Astrocyte (in vitro differentiated cells and primary cell): ENCODE measurements at regions not wholly inside any gene's neighbourhood (a gene's known extent, or its start where the extent isn't known, plus 50 kb on each side); places are given as distances from the start of the nearest gene placed in this dataset.

ENCODE experiments used
- DNase-seq: peaks from one replicate; pipeline ENCODE4 v3.0.0-alpha.2; 2010; ENCODE audit warnings: low read depth
- FAIRE-seq: peaks from 2 replicates; lab custom pipeline; 2011; peaks lifted over from hg19 to GRCh38; lab: Jason Lieb, UNC
- H2AFZ ChIP-seq: 2 replicates; pipeline ENCODE4 v1.6.0; 2012; ENCODE audit warnings: low read depth, low read length, inconsistent platforms
- H3K27ac ChIP-seq: 2 replicates; pipeline ENCODE4 v1.5.1; 2011; ENCODE audit warnings: low read depth, low read length, inconsistent platforms
- H3K27me3 ChIP-seq: 2 replicates; pipeline ENCODE4 v1.6.0; 2011; ENCODE audit warnings: low read length, inconsistent platforms; ENCODE audit not compliant: insufficient read depth
- H3K36me3 ChIP-seq: 2 replicates; pipeline ENCODE4 v1.5.1; 2011; ENCODE audit warnings: low read length, inconsistent platforms; ENCODE audit not compliant: insufficient read depth
- H3K4me1 ChIP-seq: 2 replicates; pipeline ENCODE4 v1.5.1; 2011; ENCODE audit warnings: low read length, inconsistent platforms; ENCODE audit not compliant: insufficient read depth
- H3K4me2 ChIP-seq: 2 replicates; pipeline ENCODE4 v1.6.0; 2012; ENCODE audit warnings: low read length, inconsistent platforms
- H3K4me3 ChIP-seq: 2 replicates; pipeline ENCODE4 v1.5.1; 2011; ENCODE audit warnings: low read depth, mild to moderate bottlenecking, low read length, inconsistent platforms; ENCODE audit not compliant: insufficient read depth
- H3K79me2 ChIP-seq: 2 replicates; pipeline ENCODE4 v1.6.0; 2012; ENCODE audit warnings: mild to moderate bottlenecking, low read length, inconsistent platforms; ENCODE audit not compliant: insufficient read depth
- H3K9ac ChIP-seq: 2 replicates; pipeline ENCODE4 v1.6.0; 2012; ENCODE audit warnings: mild to moderate bottlenecking, low read length, inconsistent platforms
- H3K9me3 ChIP-seq: 2 replicates; pipeline ENCODE4 v1.5.1; 2012; ENCODE audit warnings: low read depth, mild to moderate bottlenecking, low read length, inconsistent platforms; ENCODE audit not compliant: insufficient read depth
- H4K20me1 ChIP-seq: 2 replicates; pipeline ENCODE4 v1.6.0; 2012; ENCODE audit warnings: low read length, inconsistent platforms; ENCODE audit not compliant: insufficient read depth
- H3K27ac Mint-ChIP-seq: one replicate; pipeline ENCODE4 v1.8.0; 2021; ENCODE audit warnings: mild to moderate bottlenecking, mixed read lengths; ENCODE audit not compliant: unreplicated experiment
- H3K27me3 Mint-ChIP-seq: one replicate; pipeline ENCODE4 v1.8.0; 2021; ENCODE audit warnings: low read depth, mixed read lengths; ENCODE audit not compliant: unreplicated experiment
- H3K36me3 Mint-ChIP-seq: one replicate; pipeline ENCODE4 v1.8.0; 2021; ENCODE audit warnings: low read depth, mixed read lengths; ENCODE audit not compliant: unreplicated experiment
- H3K4me1 Mint-ChIP-seq: one replicate; pipeline ENCODE4 v1.8.0; 2021; ENCODE audit warnings: low read depth, mixed read lengths; ENCODE audit not compliant: unreplicated experiment
- H3K4me3 Mint-ChIP-seq: one replicate; pipeline ENCODE4 v1.8.0; 2021; ENCODE audit warnings: mild to moderate bottlenecking, moderate library complexity, mixed read lengths; ENCODE audit not compliant: unreplicated experiment
- H3K9me3 Mint-ChIP-seq: one replicate; pipeline ENCODE4 v1.8.0; 2021; ENCODE audit warnings: mild to moderate bottlenecking, mixed read lengths; ENCODE audit not compliant: unreplicated experiment
- EZH2 ChIP-seq: IDR thresholded peaks from 2 replicates; pipeline ENCODE4 v1.6.1; 2012; ENCODE audit warnings: mild to moderate bottlenecking, low read length, inconsistent platforms; ENCODE audit not compliant: insufficient read depth
- TF ChIP-seq, protein P1 (sequence below): IDR thresholded peaks from 2 replicates; pipeline ENCODE4 v1.5.1; 2011; ENCODE audit warnings: low read depth, mild to moderate bottlenecking, inconsistent platforms, low read length, moderate library complexity; ENCODE audit not compliant: insufficient read depth

DNA sequence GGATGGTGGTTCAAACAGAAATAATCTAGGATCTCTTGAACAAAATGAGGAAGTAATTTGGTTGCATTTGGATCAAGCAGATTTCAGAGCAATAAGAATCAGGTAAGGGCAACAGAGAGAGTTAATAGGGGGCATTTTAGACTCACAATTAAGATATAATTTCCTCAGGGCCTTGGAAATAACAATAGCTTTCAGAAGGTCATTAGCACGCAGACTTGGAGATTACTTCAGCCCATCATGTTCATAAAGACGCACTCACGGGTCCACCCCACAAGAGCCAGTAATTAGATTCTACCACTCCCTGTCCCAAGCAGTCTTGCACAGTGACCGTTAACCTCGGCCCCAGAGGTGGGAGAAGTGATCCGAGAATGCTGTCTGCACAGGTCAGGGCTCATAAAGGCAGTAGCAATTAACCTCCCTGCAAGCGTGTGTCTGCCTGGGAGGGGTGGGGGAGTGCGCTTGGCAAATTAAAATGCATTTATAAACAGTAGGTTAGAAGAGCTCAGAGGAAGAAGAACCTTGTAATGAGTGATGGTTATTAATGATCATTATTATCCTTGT, 125.7 kb upstream of the CCDC196 start:
- H3K4me2 ChIP-seq, result no peak overlapping the region
- H3K4me1 Mint-ChIP-seq, result no peaks in the 10 kb centered on the region
- H3K36me3 ChIP-seq, result no peaks in the 10 kb centered on the region
- H3K79me2 ChIP-seq, result no peaks in the 10 kb centered on the region
- no peak overlapping the region for H3K4me3 Mint-ChIP-seq
- H3K9ac ChIP-seq, result no peak overlapping the region
- no peaks in the 10 kb centered on the region for H3K36me3 Mint-ChIP-seq
- H3K9me3 ChIP-seq, result no peaks in the 10 kb centered on the region
- no peaks in the 10 kb centered on the region for H4K20me1 ChIP-seq
- no peaks in the 10 kb centered on the region for H3K4me1 ChIP-seq
- peaks cover 21% of the 10 kb centered on the region for H3K27me3 Mint-ChIP-seq
- no peak overlapping the region for H3K4me3 ChIP-seq
- no peak overlapping the region for H3K27ac ChIP-seq
- DNase-seq (no peak), FAIRE-seq (no peak)
- H3K27ac Mint-ChIP-seq, result no peak overlapping the region
- no peaks in the 10 kb centered on the region for H3K9me3 Mint-ChIP-seq
- H3K27me3 ChIP-seq, result peaks cover 2% of the 10 kb centered on the region
- no peak for TF ChIP-seq EZH2
- TF ChIP-seq, protein P1, sequence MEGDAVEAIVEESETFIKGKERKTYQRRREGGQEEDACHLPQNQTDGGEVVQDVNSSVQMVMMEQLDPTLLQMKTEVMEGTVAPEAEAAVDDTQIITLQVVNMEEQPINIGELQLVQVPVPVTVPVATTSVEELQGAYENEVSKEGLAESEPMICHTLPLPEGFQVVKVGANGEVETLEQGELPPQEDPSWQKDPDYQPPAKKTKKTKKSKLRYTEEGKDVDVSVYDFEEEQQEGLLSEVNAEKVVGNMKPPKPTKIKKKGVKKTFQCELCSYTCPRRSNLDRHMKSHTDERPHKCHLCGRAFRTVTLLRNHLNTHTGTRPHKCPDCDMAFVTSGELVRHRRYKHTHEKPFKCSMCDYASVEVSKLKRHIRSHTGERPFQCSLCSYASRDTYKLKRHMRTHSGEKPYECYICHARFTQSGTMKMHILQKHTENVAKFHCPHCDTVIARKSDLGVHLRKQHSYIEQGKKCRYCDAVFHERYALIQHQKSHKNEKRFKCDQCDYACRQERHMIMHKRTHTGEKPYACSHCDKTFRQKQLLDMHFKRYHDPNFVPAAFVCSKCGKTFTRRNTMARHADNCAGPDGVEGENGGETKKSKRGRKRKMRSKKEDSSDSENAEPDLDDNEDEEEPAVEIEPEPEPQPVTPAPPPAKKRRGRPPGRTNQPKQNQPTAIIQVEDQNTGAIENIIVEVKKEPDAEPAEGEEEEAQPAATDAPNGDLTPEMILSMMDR, result no peak
- H2AFZ ChIP-seq, result no peak overlapping the region

DNA sequence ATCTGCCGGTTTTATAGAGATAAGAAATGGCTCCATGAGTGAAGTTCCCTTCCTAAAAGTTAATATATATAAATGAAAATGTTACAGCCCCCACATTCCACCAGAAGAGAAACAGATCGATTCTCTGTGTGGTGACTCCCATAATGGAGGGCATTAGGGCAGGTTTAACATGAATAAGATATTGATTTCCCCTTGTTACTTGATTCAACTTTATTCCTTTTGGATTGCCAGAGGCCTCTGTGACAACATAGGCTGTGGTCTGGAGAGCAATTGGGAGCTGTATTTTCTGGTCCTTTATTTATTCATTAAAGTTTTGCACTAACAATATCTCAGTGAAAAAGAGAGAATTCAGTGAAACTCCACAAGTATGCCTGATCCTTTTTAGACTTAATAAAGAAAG, 125.2 kb upstream of the CCDC196 start:
- Histone ChIP-seq H3K4me3 (no peak overlapping the region), H3K27ac (no peak overlapping the region), H4K20me1 (no peaks in the 10 kb centered on the region), H3K36me3 (no peaks in the 10 kb centered on the region), H3K4me1 (no peaks in the 10 kb centered on the region), H2AFZ (no peak overlapping the region), H3K9me3 (no peaks in the 10 kb centered on the region), H3K79me2 (no peaks in the 10 kb centered on the region), H3K27me3 (peaks cover 2% of the 10 kb centered on the region), H3K4me2 (no peak overlapping the region), H3K9ac (no peak overlapping the region)
- Mint-ChIP-seq H3K36me3 (no peaks in the 10 kb centered on the region), H3K27me3 (peaks cover 18% of the 10 kb centered on the region), H3K4me3 (no peak overlapping the region), H3K4me1 (no peaks in the 10 kb centered on the region), H3K9me3 (no peaks in the 10 kb centered on the region), H3K27ac (no peak overlapping the region)
- TF ChIP-seq EZH2, result no peak
- TF ChIP-seq, protein P1, result no peak
- FAIRE-seq, result no peak
- no peak for DNase-seq

DNA sequence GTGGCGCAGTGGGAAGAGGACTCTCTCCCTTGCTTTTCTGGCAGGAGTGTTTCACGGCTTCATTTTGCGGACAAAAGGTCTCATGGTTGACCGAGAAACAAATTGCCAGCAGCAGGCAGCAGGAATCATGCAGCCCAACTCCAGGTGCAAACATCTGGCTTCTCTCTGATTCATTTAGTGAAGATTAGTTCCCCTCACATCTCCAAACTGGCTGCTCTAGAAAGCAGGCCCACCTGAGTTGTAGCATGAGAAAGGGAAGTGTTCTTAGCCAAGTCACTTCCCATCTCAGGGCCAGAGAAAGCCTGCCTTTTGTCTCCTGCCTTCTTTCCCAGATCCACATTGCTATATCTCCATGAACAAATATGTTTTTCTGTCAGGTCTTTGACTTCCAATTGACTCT, 120.8 kb upstream of the CCDC196 start:
- Mint-ChIP-seq H3K27me3 (peaks cover 11% of the 10 kb centered on the region), H3K36me3 (no peaks in the 10 kb centered on the region), H3K27ac (no peak overlapping the region), H3K4me3 (no peak overlapping the region), H3K9me3 (no peaks in the 10 kb centered on the region), H3K4me1 (no peaks in the 10 kb centered on the region)
- Histone ChIP-seq H3K4me1 (no peaks in the 10 kb centered on the region), H3K79me2 (no peaks in the 10 kb centered on the region), H3K27me3 (peaks cover 2% of the 10 kb centered on the region), H4K20me1 (no peaks in the 10 kb centered on the region), H3K36me3 (no peaks in the 10 kb centered on the region), H3K9me3 (no peaks in the 10 kb centered on the region), H3K27ac (no peak overlapping the region), H3K4me2 (no peak overlapping the region), H3K4me3 (no peak overlapping the region), H3K9ac (no peak overlapping the region), H2AFZ (no peak overlapping the region)
- DNase-seq, result no peak
- no peak for FAIRE-seq
- TF ChIP-seq, protein P1, result no peak
- no peak for TF ChIP-seq EZH2
